Neural cell (in vitro differentiated cells): ENCODE measurements at regions not wholly inside any gene's neighbourhood (a gene's known extent, or its start where the extent isn't known, plus 50 kb on each side); places are given as distances from the start of the nearest gene placed in this dataset.
A peak's percentile ranks its signal among the peaks of the same experiment; 100 is the strongest.

Source experiments
- EP300 ChIP-seq: fragments of 450-650 bp; conservative IDR thresholded peaks from 2 replicates; pipeline ENCODE4 v1.6.1; 2014; ENCODE audit warnings: antibody characterized with exemption, mild to moderate bottlenecking, moderate library complexity; ENCODE audit not compliant: poor library complexity, severe bottlenecking
- EZH2 ChIP-seq: fragments of 200-600, 300-800 bp; shearing (Covaris generic), sonication (generic); IDR thresholded peaks from 2 replicates; pipeline ENCODE4 v1.6.1; 2014; ENCODE audit warnings: antibody characterized with exemption, low read length, borderline replicate concordance, mild to moderate bottlenecking; ENCODE audit not compliant: insufficient read depth, poor library complexity, severe bottlenecking
- POLR2AphosphoS5 ChIP-seq: IDR thresholded peaks from 2 replicates; pipeline ENCODE4 v1.6.1; 2012
- RAD21 ChIP-seq: fragments of 450-650 bp; conservative IDR thresholded peaks from 2 replicates; pipeline ENCODE4 v1.6.1; 2014; ENCODE audit warnings: antibody characterized with exemption, mild to moderate bottlenecking, moderate library complexity
- SMC3 ChIP-seq: fragments of 450-650 bp; conservative IDR thresholded peaks from 2 replicates; pipeline ENCODE4 v1.6.1; 2014; ENCODE audit warnings: antibody characterized with exemption, mild to moderate bottlenecking, moderate library complexity; ENCODE audit not compliant: poor library complexity
- TAF1 ChIP-seq: IDR thresholded peaks from 2 replicates; pipeline ENCODE4 v1.6.1; 2012; ENCODE audit warnings: low read depth
- TF ChIP-seq, protein P1 (sequence below): IDR thresholded peaks from 2 replicates; pipeline ENCODE4 v1.6.1; 2012; ENCODE audit warnings: borderline replicate concordance
- TF ChIP-seq, protein P2 (sequence below): fragments of 450-650 bp; IDR thresholded peaks from 2 replicates; pipeline ENCODE4 v1.5.1; 2014; ENCODE audit warnings: antibody characterized with exemption, mild to moderate bottlenecking, moderate library complexity; ENCODE audit not compliant: poor library complexity, severe bottlenecking

DNA sequence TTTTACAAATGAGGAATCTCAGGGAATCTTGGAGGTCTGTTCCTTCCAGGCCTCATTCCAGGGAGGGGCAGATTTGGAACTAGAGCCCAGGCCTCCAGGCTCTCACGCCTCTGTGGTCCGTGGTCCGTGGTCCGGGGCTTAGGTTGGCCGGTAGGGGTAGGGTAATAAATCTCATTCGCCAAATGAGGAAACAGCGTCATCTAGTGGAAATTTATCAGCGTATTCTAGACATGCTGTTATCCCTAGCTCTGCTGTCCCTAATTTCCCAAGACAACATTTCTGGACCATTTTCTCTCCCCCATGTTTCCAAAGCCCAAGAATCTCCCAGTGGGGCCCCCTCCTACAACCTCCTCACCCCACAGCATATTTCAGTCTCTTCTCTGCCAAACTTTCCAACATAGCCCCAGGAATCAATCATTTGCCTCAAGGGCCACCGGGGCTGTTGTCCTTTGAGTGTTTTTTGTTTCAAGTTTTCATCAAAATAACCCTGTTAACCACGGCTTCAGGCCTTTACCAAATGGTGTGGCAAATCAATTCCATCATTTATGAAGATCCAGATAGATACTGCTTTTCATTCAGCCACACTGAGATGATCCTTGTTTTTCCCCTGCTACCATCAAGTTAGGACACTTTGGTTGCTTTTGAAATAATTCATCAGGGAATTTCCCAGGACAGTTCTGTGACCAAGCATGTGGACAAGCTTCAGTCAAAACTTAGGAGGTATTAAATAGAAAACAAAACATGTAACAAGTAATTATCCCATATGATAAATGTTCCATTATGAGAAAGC lies 126.8 kb downstream of the ALDH8A1 start:
- TF ChIP-seq, protein P1, sequence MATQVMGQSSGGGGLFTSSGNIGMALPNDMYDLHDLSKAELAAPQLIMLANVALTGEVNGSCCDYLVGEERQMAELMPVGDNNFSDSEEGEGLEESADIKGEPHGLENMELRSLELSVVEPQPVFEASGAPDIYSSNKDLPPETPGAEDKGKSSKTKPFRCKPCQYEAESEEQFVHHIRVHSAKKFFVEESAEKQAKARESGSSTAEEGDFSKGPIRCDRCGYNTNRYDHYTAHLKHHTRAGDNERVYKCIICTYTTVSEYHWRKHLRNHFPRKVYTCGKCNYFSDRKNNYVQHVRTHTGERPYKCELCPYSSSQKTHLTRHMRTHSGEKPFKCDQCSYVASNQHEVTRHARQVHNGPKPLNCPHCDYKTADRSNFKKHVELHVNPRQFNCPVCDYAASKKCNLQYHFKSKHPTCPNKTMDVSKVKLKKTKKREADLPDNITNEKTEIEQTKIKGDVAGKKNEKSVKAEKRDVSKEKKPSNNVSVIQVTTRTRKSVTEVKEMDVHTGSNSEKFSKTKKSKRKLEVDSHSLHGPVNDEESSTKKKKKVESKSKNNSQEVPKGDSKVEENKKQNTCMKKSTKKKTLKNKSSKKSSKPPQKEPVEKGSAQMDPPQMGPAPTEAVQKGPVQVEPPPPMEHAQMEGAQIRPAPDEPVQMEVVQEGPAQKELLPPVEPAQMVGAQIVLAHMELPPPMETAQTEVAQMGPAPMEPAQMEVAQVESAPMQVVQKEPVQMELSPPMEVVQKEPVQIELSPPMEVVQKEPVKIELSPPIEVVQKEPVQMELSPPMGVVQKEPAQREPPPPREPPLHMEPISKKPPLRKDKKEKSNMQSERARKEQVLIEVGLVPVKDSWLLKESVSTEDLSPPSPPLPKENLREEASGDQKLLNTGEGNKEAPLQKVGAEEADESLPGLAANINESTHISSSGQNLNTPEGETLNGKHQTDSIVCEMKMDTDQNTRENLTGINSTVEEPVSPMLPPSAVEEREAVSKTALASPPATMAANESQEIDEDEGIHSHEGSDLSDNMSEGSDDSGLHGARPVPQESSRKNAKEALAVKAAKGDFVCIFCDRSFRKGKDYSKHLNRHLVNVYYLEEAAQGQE: no peak
- TF ChIP-seq, protein P2, sequence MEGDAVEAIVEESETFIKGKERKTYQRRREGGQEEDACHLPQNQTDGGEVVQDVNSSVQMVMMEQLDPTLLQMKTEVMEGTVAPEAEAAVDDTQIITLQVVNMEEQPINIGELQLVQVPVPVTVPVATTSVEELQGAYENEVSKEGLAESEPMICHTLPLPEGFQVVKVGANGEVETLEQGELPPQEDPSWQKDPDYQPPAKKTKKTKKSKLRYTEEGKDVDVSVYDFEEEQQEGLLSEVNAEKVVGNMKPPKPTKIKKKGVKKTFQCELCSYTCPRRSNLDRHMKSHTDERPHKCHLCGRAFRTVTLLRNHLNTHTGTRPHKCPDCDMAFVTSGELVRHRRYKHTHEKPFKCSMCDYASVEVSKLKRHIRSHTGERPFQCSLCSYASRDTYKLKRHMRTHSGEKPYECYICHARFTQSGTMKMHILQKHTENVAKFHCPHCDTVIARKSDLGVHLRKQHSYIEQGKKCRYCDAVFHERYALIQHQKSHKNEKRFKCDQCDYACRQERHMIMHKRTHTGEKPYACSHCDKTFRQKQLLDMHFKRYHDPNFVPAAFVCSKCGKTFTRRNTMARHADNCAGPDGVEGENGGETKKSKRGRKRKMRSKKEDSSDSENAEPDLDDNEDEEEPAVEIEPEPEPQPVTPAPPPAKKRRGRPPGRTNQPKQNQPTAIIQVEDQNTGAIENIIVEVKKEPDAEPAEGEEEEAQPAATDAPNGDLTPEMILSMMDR: peak; percentile 89
- TF ChIP-seq EZH2 (no peak), TAF1 (no peak), EP300 (no peak), RAD21 (peak; percentile 89), POLR2AphosphoS5 (no peak), SMC3 (peak; percentile 91)
